ENCODE measurements at regions not wholly inside any gene's neighbourhood (a gene's known extent, or its start where the extent isn't known, plus 50 kb on each side); places are given as distances from the start of the nearest gene placed in this dataset.

DNA sequence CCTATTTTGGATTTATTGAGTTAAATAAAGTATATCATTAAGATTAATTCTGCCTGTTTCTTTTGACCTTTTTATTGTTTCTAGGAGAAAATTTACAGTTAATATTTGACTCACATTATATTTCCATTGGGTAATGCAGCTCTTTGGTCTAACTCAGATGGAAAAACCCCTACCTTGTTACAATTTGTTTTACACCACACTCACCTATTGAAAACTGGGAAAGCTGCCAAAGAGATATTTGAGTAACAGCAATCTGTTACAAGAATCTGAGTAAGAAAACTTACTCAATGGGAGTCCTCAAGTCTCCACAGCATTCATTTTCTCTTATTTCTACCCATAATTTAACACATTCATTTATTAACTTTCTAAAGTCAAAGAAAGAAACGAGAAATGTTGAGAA, 108.0 kb upstream of the TLL1 start:
- TF ChIP-seq, protein P1, sequence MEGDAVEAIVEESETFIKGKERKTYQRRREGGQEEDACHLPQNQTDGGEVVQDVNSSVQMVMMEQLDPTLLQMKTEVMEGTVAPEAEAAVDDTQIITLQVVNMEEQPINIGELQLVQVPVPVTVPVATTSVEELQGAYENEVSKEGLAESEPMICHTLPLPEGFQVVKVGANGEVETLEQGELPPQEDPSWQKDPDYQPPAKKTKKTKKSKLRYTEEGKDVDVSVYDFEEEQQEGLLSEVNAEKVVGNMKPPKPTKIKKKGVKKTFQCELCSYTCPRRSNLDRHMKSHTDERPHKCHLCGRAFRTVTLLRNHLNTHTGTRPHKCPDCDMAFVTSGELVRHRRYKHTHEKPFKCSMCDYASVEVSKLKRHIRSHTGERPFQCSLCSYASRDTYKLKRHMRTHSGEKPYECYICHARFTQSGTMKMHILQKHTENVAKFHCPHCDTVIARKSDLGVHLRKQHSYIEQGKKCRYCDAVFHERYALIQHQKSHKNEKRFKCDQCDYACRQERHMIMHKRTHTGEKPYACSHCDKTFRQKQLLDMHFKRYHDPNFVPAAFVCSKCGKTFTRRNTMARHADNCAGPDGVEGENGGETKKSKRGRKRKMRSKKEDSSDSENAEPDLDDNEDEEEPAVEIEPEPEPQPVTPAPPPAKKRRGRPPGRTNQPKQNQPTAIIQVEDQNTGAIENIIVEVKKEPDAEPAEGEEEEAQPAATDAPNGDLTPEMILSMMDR (IDR thresholded peaks at IDR 0.05), result no peak
- TF ChIP-seq POLR2A (IDR thresholded peaks at IDR 0.05) (no peak), POLR2AphosphoS5 (IDR thresholded peaks at IDR 0.05) (no peak), EP300 (IDR thresholded peaks at IDR 0.05; ENCODE audit: low read depth) (no peak)

All from transverse colon (tissue), 4 donors.